ENCODE measurements at regions not wholly inside any gene's neighbourhood (a gene's known extent, or its start where the extent isn't known, plus 50 kb on each side); places are given as distances from the start of the nearest gene placed in this dataset.
"Not testable (repeated sequence)": the region's sequence is repeated elsewhere in the genome, so short reads cannot be mapped to it uniquely, and the experiment has no call there.

DNA sequence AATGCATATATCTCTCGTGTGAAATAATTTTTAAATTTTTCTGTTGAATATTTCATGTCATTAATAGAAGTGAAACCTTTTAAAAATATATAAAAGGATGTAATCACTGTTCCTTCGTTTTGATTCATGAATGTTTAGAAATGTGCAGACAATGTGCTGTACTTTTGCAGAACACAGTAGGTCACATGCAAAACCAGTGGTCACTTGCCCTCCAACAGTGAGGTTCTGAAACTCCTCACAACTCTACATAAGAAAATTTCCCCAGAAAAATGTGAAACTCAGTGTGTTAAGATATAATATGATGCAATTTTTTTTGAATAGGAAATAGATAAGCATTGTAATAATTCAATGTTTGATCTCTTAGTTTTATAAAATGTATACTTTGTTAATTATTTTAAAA lies 747.7 kb upstream of the CDH18 start:
- peak; percentile 73 for FAIRE-seq
- not testable (repeated sequence) for DNase-seq (ENCODE audit: extremely low spot score, insufficient read length, low read depth)

DNA sequence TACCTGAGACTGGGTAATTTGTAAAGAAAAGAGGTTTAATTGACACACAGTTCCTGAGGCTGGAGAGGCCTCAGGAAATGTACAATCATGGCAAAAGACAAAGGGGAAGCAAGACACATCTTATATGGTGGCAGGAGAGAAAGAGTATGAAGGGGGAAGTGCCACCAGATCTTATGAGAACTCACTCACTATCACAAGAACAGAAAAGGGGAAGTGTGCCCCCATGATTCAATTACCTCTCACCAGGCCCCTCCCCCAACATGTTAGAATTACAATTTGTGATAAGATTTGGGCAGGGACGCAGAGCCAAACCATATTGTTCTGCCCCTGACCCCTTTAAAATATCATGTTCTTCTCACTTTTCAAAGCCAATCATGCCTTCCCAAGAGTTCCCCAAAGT lies 744.2 kb upstream of the CDH18 start:
- not testable (repeated sequence) for DNase-seq (ENCODE audit: extremely low spot score, insufficient read length, low read depth); FAIRE-seq

DNA sequence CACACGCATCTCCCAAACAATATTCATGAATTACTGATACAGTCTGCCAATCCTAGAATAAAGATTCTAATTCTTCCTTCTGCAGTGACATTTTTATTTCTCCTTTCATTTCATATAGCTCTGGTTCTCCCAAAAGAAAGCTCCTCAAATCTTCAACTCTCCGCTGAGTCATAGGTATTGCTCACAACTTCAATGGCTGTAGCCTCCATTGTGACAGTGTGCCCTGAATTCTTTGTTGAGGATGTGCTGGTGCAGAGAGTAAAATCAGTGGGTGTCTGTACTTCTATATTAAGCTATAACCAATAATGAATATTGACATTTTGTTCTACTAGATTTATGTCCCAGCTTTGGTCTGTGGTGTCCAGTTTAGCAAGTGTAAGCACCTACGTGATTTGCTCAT lies 733.3 kb upstream of the CDH18 start:
- DNase-seq (ENCODE audit: extremely low spot score, insufficient read length, low read depth); FAIRE-seq: not testable (repeated sequence)

DNA sequence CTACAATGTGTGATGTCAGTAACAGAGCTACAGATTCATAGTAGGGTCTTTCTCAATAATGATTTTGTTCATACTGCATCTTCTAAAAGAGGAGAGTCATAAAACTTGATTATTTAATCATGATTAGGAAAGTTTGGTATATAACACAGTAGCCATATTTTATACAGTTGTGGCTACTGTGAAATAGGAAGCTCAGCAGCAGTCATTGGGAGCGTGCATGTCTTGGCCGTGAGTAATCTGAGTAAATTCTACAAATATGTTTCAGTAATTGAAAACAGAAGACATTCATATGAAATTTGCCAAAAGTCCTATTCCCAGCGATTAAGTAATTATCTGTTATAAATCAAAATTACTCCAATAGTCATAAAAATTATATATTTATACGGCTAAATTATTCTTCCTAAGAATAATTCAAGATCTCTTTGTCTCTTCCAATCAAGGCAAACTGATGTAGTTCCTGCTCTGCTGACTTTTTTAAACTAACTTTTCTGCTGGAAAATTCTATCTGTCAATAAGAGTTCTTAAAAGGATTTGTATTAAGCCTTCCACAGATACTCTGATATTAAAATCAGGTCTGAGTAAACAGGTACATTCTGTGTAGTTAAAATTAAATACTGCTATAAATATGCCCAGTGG lies 723.6 kb upstream of the CDH18 start:
- not testable (repeated sequence) for FAIRE-seq; DNase-seq (ENCODE audit: extremely low spot score, insufficient read length, low read depth)

DNA sequence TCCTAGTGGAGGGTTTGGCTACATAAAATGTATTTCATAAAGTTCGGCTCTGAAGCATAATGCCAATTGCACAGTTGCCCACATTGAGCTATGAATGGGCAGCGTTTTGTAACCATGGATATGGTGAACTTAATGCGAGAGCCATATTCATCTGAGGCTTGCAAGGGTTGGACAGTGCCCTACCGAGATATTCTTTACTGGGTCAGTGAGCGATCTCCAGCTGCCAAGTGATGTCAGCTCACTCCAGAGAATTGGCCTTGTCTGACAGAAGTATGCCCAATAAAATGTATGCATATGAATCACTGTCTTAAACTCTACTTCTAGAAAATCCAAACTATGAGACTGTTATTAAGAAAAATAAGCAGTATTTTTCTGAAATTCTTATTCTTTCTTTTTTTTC lies 719.6 kb upstream of the CDH18 start:
- not testable (repeated sequence) for FAIRE-seq; DNase-seq (ENCODE audit: extremely low spot score, insufficient read length, low read depth)

DNA sequence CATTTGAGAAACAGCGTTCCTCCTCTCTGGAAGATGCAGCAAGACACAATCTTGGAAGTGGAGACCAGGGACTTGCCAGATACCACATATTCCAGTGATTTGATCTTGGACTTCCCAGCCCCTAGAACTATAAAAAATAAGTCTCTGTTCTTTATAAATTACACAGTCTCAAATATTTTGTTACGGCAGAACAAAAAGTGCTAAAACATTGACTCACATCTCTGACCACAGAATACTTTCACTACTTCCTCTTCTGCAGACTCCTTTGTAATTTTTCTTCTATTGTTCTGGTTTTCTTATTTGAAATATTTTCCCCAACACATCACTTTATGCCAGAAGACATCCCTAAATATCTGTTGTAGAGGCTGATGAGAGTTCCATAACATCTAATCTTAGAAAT lies 706.1 kb upstream of the CDH18 start:
- DNase-seq (ENCODE audit: extremely low spot score, insufficient read length, low read depth) (no peak), FAIRE-seq (no peak)

DNA sequence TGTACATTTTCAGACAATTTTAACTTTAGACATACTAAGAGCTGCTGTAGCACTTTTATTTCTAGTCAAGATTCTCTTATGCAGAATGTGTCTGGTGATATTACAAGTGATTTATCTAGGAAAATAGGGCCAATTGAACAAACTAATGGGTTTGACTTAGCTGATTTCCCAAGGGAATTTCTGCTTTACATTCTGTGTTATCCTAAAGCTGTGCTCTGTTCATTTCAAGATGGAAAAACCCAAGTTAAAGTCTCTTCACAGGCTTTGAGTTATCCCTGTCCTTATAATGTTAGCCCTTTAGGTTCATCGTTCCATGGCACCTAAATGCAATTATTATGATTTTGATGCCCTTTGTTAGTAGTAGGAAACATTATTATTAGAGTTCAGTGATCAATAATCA lies 704.9 kb upstream of the CDH18 start:
- DNase-seq (ENCODE audit: extremely low spot score, insufficient read length, low read depth) (no peak), FAIRE-seq (no peak)

DNA sequence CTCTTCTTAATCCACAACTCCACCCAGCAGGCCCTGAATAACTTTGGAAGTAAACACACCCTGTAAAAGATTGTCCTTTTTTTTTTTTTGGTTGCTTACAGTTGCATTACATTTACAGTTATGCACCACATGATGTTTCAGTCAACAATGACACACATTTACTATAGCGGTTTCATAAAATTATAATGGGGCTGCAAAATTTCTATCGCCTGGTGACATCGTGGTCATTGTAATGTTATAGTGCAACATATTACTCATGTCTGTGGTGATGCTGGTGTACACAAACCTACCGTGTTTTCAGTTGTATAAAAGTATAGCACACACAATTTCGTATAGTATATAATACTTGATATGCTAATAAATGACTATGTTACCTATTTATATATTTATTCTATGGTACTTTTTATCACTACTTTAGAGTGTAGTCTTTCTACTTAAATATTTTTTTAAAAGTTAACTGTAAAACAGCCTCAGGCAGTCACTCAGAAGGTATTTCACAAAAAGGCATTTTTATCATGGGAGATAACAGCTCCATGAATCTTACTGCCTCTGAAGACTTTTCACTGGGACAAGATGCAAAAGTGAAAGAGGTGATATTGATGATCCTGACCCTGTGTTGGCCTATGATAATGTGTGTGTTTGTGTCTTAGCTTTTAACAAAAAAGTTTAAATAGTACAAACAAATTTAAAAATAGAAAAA lies 695.4 kb upstream of the CDH18 start:
- FAIRE-seq = no peak
- no peak for DNase-seq (ENCODE audit: extremely low spot score, insufficient read length, low read depth)

DNA sequence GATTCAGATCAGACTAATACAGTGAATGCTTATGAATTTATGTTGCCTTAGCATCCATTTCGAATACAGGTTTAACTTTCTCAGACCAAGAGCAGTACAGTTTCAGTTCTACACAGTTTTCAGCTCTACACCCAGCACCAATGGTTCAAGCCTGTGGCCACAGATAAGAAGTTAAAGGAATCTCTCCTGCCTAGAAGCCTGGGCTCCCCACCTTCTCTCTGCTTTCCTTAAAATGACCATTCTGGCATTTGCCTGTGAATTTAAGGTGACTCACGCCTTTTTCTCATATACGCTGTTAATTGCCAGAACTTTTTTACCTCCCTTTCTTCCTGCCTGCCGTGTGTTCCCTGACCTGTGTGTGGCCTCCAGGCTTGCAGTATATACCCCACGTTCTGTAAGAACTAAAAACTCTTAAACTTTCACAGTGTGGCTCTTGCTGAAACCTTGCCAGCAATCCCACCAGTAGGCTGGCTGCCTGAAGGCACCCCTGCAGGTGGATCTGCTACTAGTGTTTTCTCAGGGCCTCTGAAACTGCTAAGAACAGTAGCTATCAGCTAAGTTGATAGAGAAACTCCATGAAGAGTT lies 692.8 kb upstream of the CDH18 start:
- DNase-seq (ENCODE audit: extremely low spot score, insufficient read length, low read depth) (no peak), FAIRE-seq (no peak)

DNA sequence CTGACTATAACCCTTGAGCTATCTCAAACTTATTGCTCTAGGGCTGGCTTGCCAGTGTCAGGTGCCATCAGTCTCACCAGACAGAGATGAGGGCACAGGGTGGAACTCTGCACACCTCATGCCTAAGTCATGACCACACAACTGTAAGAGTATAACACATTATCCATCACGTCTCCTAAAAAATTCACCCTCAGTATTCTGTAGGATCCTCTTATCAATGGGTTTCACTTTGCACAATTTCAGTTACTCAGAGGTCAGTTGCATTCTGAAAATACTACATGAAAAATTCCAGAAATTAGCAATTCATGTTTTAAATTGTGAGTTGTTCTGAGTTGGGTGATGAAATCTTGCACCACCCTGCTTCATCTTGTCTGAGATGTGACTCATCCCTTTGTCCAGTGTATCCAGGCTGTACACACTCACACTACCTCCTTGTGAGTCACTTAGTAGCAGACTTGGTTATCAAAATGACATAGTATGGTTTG lies 690.9 kb upstream of the CDH18 start:
- no peak for FAIRE-seq
- DNase-seq (ENCODE audit: extremely low spot score, insufficient read length, low read depth) = no peak

DNA sequence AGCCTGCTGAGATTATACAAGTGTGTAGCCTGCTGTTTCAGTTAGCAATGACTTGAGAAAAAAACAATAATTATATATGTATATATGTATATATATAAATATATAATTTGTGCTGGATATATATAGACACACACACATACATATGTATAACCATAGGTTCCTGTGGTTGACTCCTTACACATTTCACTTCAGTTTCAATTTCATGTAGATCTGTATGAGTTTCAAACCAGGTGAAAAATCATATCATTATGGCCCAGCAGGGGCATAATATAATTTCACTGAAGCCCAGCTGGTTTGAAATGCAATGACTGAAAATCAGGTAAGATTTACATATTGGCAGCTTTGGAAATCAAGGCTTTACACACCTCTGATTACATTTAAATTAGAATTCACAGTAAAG lies 690.4 kb upstream of the CDH18 start:
- FAIRE-seq (no peak), DNase-seq (ENCODE audit: extremely low spot score, insufficient read length, low read depth) (no peak)

DNA sequence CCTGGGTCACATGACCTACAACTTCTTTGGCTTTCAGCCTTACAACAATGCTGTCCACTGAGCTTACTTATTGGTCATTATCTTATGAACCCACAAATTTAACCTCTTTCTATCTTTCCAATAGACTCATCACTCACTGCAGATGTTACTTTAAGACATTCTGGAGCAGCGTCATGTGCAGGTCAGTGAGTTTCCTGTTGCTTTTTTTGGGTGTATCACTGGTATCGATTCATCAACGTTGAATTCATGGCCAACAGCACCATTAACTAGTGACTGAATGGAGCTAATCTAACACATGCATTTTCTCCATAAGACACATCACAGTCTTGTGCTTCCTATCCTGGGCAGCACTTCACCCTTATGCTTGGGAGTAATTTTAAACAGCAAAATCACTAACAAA lies 672.6 kb upstream of the CDH18 start:
- DNase-seq (ENCODE audit: extremely low spot score, insufficient read length, low read depth) = no peak
- FAIRE-seq = no peak

DNA sequence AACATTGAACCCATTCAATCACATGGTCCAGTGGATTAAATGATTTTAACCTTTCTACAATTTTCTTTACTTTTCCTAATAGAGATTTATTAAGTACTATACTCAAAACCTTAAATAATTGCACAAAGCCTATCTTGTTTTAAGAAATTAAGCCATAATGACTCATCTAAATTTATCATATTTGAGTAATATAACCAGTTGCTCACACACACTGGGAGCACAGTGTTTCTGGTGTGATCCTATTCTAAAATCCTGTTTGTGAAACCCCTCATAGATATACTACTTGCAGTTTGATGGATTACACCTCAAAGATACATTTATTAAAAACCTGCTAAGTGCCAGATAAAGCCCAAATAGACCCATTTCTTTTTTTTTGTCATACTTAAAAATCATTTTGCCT lies 668.3 kb upstream of the CDH18 start:
- DNase-seq (ENCODE audit: extremely low spot score, insufficient read length, low read depth) = no peak
- FAIRE-seq = no peak

DNA sequence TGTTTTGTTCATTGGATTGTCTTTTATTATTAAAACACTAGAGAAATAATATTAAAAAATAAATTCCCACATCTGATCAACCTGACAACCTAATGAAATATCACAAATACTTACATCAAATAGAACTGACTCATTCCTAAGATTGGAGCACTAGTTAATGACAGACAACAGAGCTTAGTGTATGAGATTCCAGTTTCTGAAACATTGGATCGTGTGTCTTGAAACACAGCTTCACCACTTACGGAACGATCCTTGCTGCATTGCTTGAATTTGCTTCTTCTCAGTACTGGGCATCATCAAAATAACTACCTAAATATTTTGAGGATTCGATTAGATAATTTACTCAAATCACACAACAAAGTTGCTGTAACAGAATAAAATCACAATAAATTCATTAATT lies 667.2 kb upstream of the CDH18 start:
- no peak for FAIRE-seq

DNA sequence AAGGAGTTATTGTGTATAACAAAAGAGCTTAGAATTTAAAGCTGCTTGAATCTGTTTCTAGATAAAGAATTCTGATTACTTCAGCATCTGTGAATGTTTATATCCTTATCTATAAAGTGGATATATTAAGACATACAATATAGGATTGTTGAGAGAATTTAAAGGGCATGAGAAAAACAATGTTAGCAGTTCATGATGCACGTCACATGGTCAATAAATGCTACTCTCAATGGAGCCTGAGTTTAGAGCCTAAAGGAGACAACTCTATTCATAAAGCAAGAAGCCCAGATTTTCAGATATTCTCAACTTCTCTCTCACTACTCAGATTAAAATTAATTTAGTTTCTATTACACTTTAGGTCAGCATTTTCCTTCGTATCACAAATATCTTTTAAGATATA lies 666.7 kb upstream of the CDH18 start:
- no peak for DNase-seq (ENCODE audit: extremely low spot score, insufficient read length, low read depth)
- no peak for FAIRE-seq

More for the DNA sequence above, 667.2 kb upstream of the CDH18 start:
- no peak for DNase-seq (ENCODE audit: extremely low spot score, insufficient read length, low read depth)

DNA sequence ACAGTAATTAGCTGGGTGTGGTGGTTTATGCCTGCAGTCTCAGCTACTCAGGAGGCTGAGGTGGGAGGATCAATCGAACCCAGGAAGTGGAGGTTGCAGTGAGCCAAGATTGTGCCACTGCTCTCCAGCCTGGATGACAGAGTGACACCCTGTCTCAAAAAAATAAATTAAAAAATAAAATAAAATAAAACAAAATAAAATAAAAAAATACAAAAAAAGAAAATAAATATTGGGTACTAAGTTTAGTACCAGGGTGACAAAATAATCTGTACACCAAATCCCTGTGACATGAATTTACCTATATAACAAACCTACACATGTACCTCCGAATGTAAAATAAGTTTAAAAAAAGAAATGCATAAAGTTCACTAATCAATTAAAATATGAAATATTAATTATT lies 666.0 kb upstream of the CDH18 start:
- FAIRE-seq (no peak), DNase-seq (ENCODE audit: extremely low spot score, insufficient read length, low read depth) (no peak)

DNA sequence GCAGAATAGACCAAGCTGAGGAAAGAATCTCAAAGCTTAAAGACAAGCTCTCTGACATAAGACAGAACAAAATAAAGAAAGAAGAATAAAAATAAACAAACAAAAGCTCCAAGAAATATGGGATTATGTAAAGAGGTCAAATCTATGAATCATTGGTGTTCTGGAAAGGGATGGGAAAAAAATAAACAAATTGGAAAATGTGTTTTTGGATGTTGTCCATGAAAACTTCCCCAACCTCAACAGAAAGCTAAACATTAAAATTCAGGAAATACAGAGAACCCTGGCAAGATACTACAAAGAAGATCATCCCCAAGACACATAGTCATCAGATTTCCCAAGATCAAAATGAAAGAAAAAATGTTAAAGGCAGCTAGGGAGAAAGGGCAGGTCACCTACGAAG lies 662.0 kb upstream of the CDH18 start:
- no peak for FAIRE-seq
- DNase-seq (ENCODE audit: extremely low spot score, insufficient read length, low read depth) = no peak

DNA sequence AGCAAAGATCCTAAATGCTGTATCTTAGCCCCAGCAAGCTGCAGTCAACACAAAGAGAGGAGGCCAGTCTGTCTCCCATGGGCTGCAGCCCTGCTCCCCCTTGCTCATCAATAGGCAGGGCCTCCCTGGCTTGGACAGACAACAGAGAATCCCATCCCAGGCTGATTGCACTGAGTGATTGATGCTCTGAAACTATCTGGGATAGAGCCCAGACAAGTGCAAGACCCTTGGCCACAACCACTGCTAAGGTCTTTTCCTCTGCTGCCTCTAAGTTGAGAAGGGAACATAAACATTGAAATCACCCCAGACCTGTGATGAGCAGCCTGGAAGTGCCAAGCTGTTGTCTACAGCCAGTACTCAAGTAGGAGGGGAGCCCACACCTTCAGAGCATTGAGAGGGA lies 661.0 kb upstream of the CDH18 start:
- no peak for FAIRE-seq
- no peak for DNase-seq (ENCODE audit: extremely low spot score, insufficient read length, low read depth)

DNA sequence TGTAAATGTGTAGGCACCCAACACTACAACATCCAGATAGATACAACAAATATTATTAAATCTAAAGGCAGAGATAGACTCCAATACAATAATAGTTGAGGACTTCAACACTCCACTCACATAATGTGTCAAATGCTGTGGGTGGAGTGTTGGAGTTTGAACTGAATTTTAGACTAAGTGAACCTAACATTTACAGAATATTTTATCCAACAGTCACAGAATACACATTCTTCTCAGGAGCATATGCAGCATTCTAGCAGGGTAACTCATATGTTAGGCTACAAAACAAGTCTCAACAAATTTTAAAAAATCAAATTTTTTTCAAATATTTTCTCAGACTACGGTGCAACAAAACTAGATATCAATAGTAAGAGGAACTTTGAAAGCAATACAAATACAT lies 648.7 kb upstream of the CDH18 start:
- DNase-seq (ENCODE audit: extremely low spot score, insufficient read length, low read depth) = no peak
- no peak for FAIRE-seq

DNA sequence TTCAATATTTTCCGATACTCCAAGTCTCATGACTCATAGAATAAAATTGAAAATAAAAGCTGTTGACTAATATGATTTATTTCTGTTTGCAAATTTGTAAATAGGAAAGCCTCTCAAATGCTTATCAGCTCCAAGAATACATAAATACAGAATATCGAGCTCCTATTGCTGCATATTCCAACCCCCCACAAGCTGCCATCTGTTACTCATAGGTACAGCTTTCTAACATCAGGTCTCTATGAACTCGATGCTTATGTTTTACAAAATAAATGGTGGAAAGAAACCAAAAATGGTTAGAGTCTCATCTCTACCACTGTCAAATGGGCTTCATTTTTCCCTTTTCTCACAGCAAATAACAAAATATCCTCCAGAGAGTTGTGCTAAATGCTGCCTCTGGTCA lies 631.6 kb upstream of the CDH18 start:
- no peak for DNase-seq (ENCODE audit: extremely low spot score, insufficient read length, low read depth)
- FAIRE-seq = no peak

DNA sequence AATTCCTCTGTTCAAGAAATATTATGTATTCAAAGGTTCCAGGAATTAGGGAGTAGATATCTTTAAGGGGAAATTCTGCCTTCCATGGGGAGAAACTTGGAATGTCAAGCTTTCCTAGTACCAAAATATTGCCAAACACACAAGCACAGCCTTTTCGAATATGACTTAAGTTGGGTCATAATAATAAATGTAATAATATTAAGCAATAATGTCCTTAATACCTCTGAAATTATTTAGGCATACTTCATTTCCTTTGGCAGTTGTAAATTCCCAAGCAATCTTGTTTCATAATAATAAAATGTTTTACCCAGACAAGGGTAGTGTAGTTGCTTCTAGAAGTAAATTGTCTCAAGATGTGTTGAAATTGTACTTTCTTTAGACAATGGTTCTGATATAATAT lies 630.3 kb upstream of the CDH18 start:
- FAIRE-seq = no peak

More for the DNA sequence above, 630.3 kb upstream of the CDH18 start:
- no peak for DNase-seq (ENCODE audit: extremely low spot score, insufficient read length, low read depth)
